H1 (cell line): ENCODE measurements at regions not wholly inside any gene's neighbourhood (a gene's known extent, or its start where the extent isn't known, plus 50 kb on each side); places are given as distances from the start of the nearest gene placed in this dataset.

Source experiments
- CTCF ChIA-PET: fragments of 300-600 bp; sonication (Branson Sonifier 250); formaldehyde crosslinking; loops from one replicate; lab custom pipeline; 2021; ENCODE audit not compliant: partially characterized antibody; lab: Charles Lee
- POLR2A ChIA-PET: fragments of 300-600 bp; sonication (Branson Sonifier 250); formaldehyde crosslinking; loops from one replicate; lab custom pipeline; 2021; ENCODE audit warnings: inconsistent platforms; ENCODE audit not compliant: partially characterized antibody; lab: Charles Lee
- DNase-seq, 2 experiments: peaks; one replicate each; pipeline versions ENCODE4 v3.0.0 to v3.0.0-alpha.2; 2010 to 2022; ENCODE audit warnings: low spot score in 2 of 2, low read depth in 1 of 2, mixed read lengths in 1 of 2
- FAIRE-seq: peaks from 2 replicates; lab custom pipeline; 2011; peaks lifted over from hg19 to GRCh38; lab: Jason Lieb, UNC
- H2AFZ ChIP-seq: 2 replicates; pipeline ENCODE4 v1.8.1; 2012; ENCODE audit warnings: low read length, inconsistent platforms
- H2AK5ac ChIP-seq: 2 replicates; pipeline ENCODE4 v1.6.1; 2013; ENCODE audit warnings: low read depth, low read length
- H2BK120ac ChIP-seq: replicated peaks from 2 replicates; pipeline ENCODE3; 2013; ENCODE audit warnings: low read depth, low read length, inconsistent platforms
- H2BK12ac ChIP-seq: 2 replicates; pipeline ENCODE4 v1.6.1; 2013; ENCODE audit warnings: low read depth, low read length
- H2BK15ac ChIP-seq: 2 replicates; pipeline ENCODE4 v1.6.1; 2013; ENCODE audit warnings: low read length
- H2BK20ac ChIP-seq: 2 replicates; pipeline ENCODE4 v1.6.1; 2013; ENCODE audit warnings: low read length
- H2BK5ac ChIP-seq: 2 replicates; pipeline ENCODE4 v1.6.1; 2013; ENCODE audit warnings: low read depth, low read length
- H3K14ac ChIP-seq: 2 replicates; pipeline ENCODE4 v1.6.1; 2013; ENCODE audit warnings: inconsistent platforms; ENCODE audit not compliant: insufficient read length
- H3K18ac ChIP-seq: 2 replicates; pipeline ENCODE4 v1.6.1; 2013; ENCODE audit warnings: low read length; ENCODE audit errors: extremely low read depth
- H3K23ac ChIP-seq: 2 replicates; pipeline ENCODE4 v1.6.1; 2013; ENCODE audit warnings: inconsistent platforms; ENCODE audit not compliant: insufficient read length
- H3K23me2 ChIP-seq: 2 replicates; pipeline ENCODE4 v1.6.1; 2013; ENCODE audit warnings: low read depth, low read length
- H3K27ac ChIP-seq: 2 replicates; pipeline ENCODE4 v1.6.1; 2011; ENCODE audit warnings: low read depth, low read length, inconsistent platforms
- H3K27me3 ChIP-seq, 4 experiments: replicated peaks in 1 of 4; 1 replicate in 1 of 4; 2 replicates in 3 of 4; pipeline versions ENCODE4 v1.6.1 to v1.8.1; 2011 to 2013; ENCODE audit warnings: low read length in 3 of 4, mild to moderate bottlenecking in 3 of 4, inconsistent platforms in 2 of 4, mixed read lengths in 2 of 4, moderate library complexity in 1 of 4; ENCODE audit not compliant: control insufficient read depth in 3 of 4, insufficient read depth in 3 of 4; ENCODE audit errors: extremely low read depth in 1 of 4
- H3K36me3 ChIP-seq, 4 experiments: 2 replicates each; pipeline versions ENCODE4 v1.6.1 to v1.8.1; 2011 to 2013; ENCODE audit warnings: mild to moderate bottlenecking in 4 of 4, low read length in 3 of 4, moderate library complexity in 2 of 4, control low read depth in 1 of 4, inconsistent platforms in 1 of 4; ENCODE audit not compliant: insufficient read depth in 4 of 4, control insufficient read depth in 2 of 4
- H3K4ac ChIP-seq: replicated peaks from 2 replicates; pipeline ENCODE3; 2013; ENCODE audit warnings: low read length, low read depth, mixed read lengths, inconsistent platforms; ENCODE audit not compliant: insufficient read length
- H3K4me1 ChIP-seq, 4 experiments: replicated peaks in 1 of 4; 1 replicate in 1 of 4; 2 replicates in 3 of 4; pipeline versions ENCODE4 v1.6.1 to v1.8.1; 2011 to 2013; ENCODE audit warnings: low read length in 3 of 4, inconsistent platforms in 2 of 4, mixed read lengths in 1 of 4; ENCODE audit not compliant: insufficient read depth in 4 of 4, control insufficient read depth in 3 of 4
- H3K4me2 ChIP-seq, 2 experiments: 2 replicates each; pipeline versions ENCODE4 v1.6.1 to v1.8.1; 2011 to 2013; ENCODE audit warnings: low read depth in 2 of 2, low read length in 2 of 2, control low read depth in 1 of 2, inconsistent platforms in 1 of 2, mild to moderate bottlenecking in 1 of 2; ENCODE audit not compliant: insufficient read depth in 1 of 2
- H3K4me3 ChIP-seq, 4 experiments: fragments of 200-600, 300-600 bp in 1 of 4; sonication (generic), shearing (Covaris generic), sonication (Bioruptor Twin) in 1 of 4; 2 replicates each; pipeline versions ENCODE4 v1.5.1 to v1.8.1; 2011 to 2016; ENCODE audit warnings: low read length in 4 of 4, low read depth in 3 of 4, control low read depth in 2 of 4, inconsistent platforms in 2 of 4, mild to moderate bottlenecking in 2 of 4, mixed read lengths in 1 of 4, moderate library complexity in 1 of 4; ENCODE audit not compliant: insufficient read depth in 2 of 4; ENCODE audit errors: extremely low read depth in 1 of 4
- H3K56ac ChIP-seq: replicated peaks from 2 replicates; pipeline ENCODE3; 2013; ENCODE audit warnings: low read depth, mild to moderate bottlenecking, mixed read lengths, low read length, inconsistent platforms; ENCODE audit not compliant: insufficient read length
- H3K79me1 ChIP-seq: 2 replicates; pipeline ENCODE4 v1.6.1; 2013; ENCODE audit warnings: low read depth, low read length, control low read depth
- H3K79me2 ChIP-seq, 2 experiments: 2 replicates each; pipeline versions ENCODE4 v1.6.1 to v1.8.1; 2012 to 2013; ENCODE audit warnings: low read length in 2 of 2, mild to moderate bottlenecking in 2 of 2, inconsistent platforms in 1 of 2; ENCODE audit not compliant: insufficient read depth in 2 of 2, control insufficient read depth in 1 of 2
- H3K9ac ChIP-seq, 4 experiments: replicated peaks in 1 of 4; 1 replicate in 1 of 4; 2 replicates in 3 of 4; pipeline versions ENCODE4 v1.6.1 to v1.8.1; 2011 to 2013; ENCODE audit warnings: low read depth in 3 of 4, low read length in 3 of 4, control low read depth in 2 of 4, mild to moderate bottlenecking in 2 of 4, moderate library complexity in 2 of 4, inconsistent platforms in 1 of 4; ENCODE audit errors: extremely low read depth in 1 of 4
- H3K9me3 ChIP-seq, 2 experiments: 2 replicates each; pipeline versions ENCODE4 v1.6.1 to v1.8.1; 2012 to 2013; ENCODE audit warnings: mild to moderate bottlenecking in 2 of 2, moderate library complexity in 2 of 2, control low read depth in 1 of 2, inconsistent platforms in 1 of 2, low read depth in 1 of 2, low read length in 1 of 2, mixed read lengths in 1 of 2; ENCODE audit not compliant: insufficient read depth in 2 of 2
- H4K20me1 ChIP-seq, 2 experiments: replicated peaks in 1 of 2; 2 replicates each; pipeline versions ENCODE3 to v1.8.1; 2011 to 2013; ENCODE audit warnings: inconsistent platforms in 2 of 2, low read length in 2 of 2, mild to moderate bottlenecking in 1 of 2; ENCODE audit not compliant: insufficient read depth in 2 of 2, control insufficient read depth in 1 of 2
- H4K5ac ChIP-seq: 2 replicates; pipeline ENCODE4 v1.6.1; 2013; ENCODE audit warnings: low read length, low read depth, mixed read lengths, inconsistent platforms; ENCODE audit not compliant: insufficient read length
- H4K8ac ChIP-seq: 2 replicates; pipeline ENCODE4 v1.8.0; 2013; ENCODE audit warnings: mild to moderate bottlenecking, moderate library complexity, low read length, inconsistent platforms; ENCODE audit not compliant: insufficient read depth; ENCODE audit errors: extremely low read depth
- H4K91ac ChIP-seq: replicated peaks from 2 replicates; pipeline ENCODE3; 2013; ENCODE audit warnings: low read length, mixed read lengths, inconsistent platforms; ENCODE audit not compliant: insufficient read length
- CREB1 ChIP-seq: IDR thresholded peaks from 2 replicates; pipeline ENCODE4 v1.6.1; 2012; ENCODE audit warnings: inconsistent platforms
- MAX ChIP-seq: IDR thresholded peaks from 2 replicates; pipeline ENCODE4 v1.6.1; 2012; ENCODE audit warnings: inconsistent platforms
- SIRT6 ChIP-seq: IDR thresholded peaks from one replicate; pipeline ENCODE4 v1.7.1; 2012; ENCODE audit warnings: low read length, inconsistent platforms
- SP4 ChIP-seq: IDR thresholded peaks from 2 replicates; pipeline ENCODE4 v1.6.1; 2012; ENCODE audit warnings: low read length, inconsistent platforms
- WGBS, 2 experiments: shearing (Covaris generic) in 1 of 2; methylation state at CpG; one replicate each; pipeline versions ENCODE4 v1.1.6 to v1.1.7; 2013 to 2015; ENCODE audit warnings: low lambda C conversion rate in 2 of 2, mixed read lengths in 2 of 2, inconsistent platforms in 1 of 2, low coverage in 1 of 2, missing lambda C conversion rate in 1 of 2; ENCODE audit not compliant: insufficient replicate concordance in 2 of 2, insufficient coverage in 1 of 2, insufficient read length in 1 of 2; ENCODE audit errors: extremely low coverage in 1 of 2, missing lambda C conversion rate in 1 of 2; 5-methylcytosine and 5-hydroxymethylcytosine counted together

- Histone ChIP-seq H3K4me1 (no peaks in the 10 kb centered on the region), H3K4ac (no peak overlapping the region), H2AK5ac (no peak overlapping the region), H2BK5ac (no peak overlapping the region), H2BK20ac (no peak overlapping the region), H2BK12ac (no peak overlapping the region), H3K79me1 (no peaks in the 10 kb centered on the region), H4K91ac (no peak overlapping the region), H3K27ac (no peak overlapping the region), H3K23me2 (no peaks in the 10 kb centered on the region), H3K36me3 (no peaks in the 10 kb centered on the region), H3K9ac (no peak overlapping the region), H3K56ac (no peak overlapping the region), H3K79me2 (no peaks in the 10 kb centered on the region), H3K14ac (no peak overlapping the region), H3K23ac (no peak overlapping the region), H3K18ac (no peak overlapping the region), H2AFZ (no peak overlapping the region), H4K8ac (no peak overlapping the region), H2BK120ac (no peak overlapping the region), H3K4me3 (no peak overlapping the region), H4K20me1 (no peaks in the 10 kb centered on the region), H4K5ac (no peak overlapping the region), H3K27me3 (no peaks in the 10 kb centered on the region), H3K4me2 (no peak overlapping the region), H3K9me3 (peaks cover 63 to 64% of the 10 kb centered on the region in 2 experiments), H2BK15ac (no peak overlapping the region)
- WGBS, 2 experiments, result 74% methylated on average over 4 of the region's 4 CpGs; no CpG with 5 or more reads in 1 of the 2 experiments
- POLR2A ChIA-PET, result no interaction called here
- no peak for FAIRE-seq
- CTCF ChIA-PET, result no interaction called here
- no peak for DNase-seq
- TF ChIP-seq CREB1, result no peak
- TF ChIP-seq SIRT6, result no peak
- no peak for TF ChIP-seq SP4
- no peak for TF ChIP-seq MAX
Observed at GRCh38 chr19:27872370-27872769, 1340.6 kb downstream of the UQCRFS1 start.
